ENCODE measurements at regions not wholly inside any gene's neighbourhood (a gene's known extent, or its start where the extent isn't known, plus 50 kb on each side); places are given as distances from the start of the nearest gene placed in this dataset.

GRCh38 chr1:239587574-239588369, 201.4 kb downstream of the CHRM3 start:
- 75 to 78% methylated on average over 6 of the region's 6 CpGs for WGBS, 2 donors
- intact Hi-C loops (cut with DNase I) = no loop called here
- Histone ChIP-seq H3K4me1 (peaks cover 4% of the 10 kb centered on the region), H3K36me3 (replicated peaks in 1 of 2; ENCODE audit: insufficient read depth in 1 of 2, low read depth in 2 of 2) (no peaks in the 10 kb centered on the region), H3K9me3 (no peaks in the 10 kb centered on the region), H3K27me3 (no peaks in the 10 kb centered on the region), H3K4me3 (no peak overlapping the region), H3K27ac (no peak overlapping the region)
- DNase-seq (no peak), ATAC-seq (no peak)
- TF ChIP-seq CTCF (IDR thresholded peaks at IDR 0.05) (no peak), POLR2A (IDR thresholded peaks at IDR 0.05) (no peak)

DNA sequence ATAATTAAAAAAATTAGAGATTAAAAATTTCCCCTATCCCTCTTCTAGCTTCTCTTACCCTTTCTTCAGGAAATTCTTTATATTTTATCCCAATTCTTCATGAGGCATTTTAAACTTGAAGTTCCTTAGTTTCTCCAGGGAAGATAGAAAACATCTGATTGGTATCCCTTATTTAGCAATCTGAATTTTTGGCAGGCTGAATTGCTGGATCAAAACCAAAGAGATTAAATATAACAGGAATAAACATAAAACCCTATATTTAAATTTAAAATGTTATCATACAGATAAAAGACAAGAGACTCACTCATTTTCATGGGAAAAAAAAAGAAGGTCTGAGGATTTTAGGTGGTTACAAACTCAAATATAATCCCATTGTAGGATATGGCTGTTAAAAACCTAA, 204.2 kb downstream of the CHRM3 start:
- intact Hi-C loops (cut with DNase I) = no loop called here
- Histone ChIP-seq H3K27me3 (no peaks in the 10 kb centered on the region), H3K27ac (no peak overlapping the region), H3K4me1 (peaks cover 13% of the 10 kb centered on the region), H3K36me3 (replicated peaks in 1 of 2; ENCODE audit: insufficient read depth in 1 of 2, low read depth in 2 of 2) (no peaks in the 10 kb centered on the region), H3K4me3 (no peak overlapping the region), H3K9me3 (no peaks in the 10 kb centered on the region)
- ATAC-seq (no peak), DNase-seq (no peak)
- TF ChIP-seq POLR2A (IDR thresholded peaks at IDR 0.05) (no peak), CTCF (IDR thresholded peaks at IDR 0.05) (no peak)

- ATAC-seq = no peak
- intact Hi-C loops (cut with DNase I) = no loop called here
- H3K4me1 ChIP-seq = peaks cover 13% of the 10 kb centered on the region
- no peaks in the 10 kb centered on the region for H3K36me3 ChIP-seq (replicated peaks in 1 of 2; ENCODE audit: insufficient read depth in 1 of 2, low read depth in 2 of 2)
- H3K27me3 ChIP-seq = no peaks in the 10 kb centered on the region
- no peak overlapping the region for H3K27ac ChIP-seq
- DNase-seq = no peak
- TF ChIP-seq POLR2A (IDR thresholded peaks at IDR 0.05) (no peak), CTCF (IDR thresholded peaks at IDR 0.05) (no peak)
- no peak overlapping the region for H3K4me3 ChIP-seq
- no peaks in the 10 kb centered on the region for H3K9me3 ChIP-seq
- WGBS, 2 donors = 83 to 86% methylated on average over 4 of the region's 4 CpGs
Measured at GRCh38 chr1:239593527-239593926, 207.2 kb downstream of the CHRM3 start.

GRCh38 chr1:239600588-239600987, 214.2 kb downstream of the CHRM3 start:
- H3K36me3 ChIP-seq (replicated peaks in 1 of 2; ENCODE audit: insufficient read depth in 1 of 2, low read depth in 2 of 2) = no peaks in the 10 kb centered on the region
- TF ChIP-seq CTCF (IDR thresholded peaks at IDR 0.05) = no peak
- no peak for TF ChIP-seq POLR2A (IDR thresholded peaks at IDR 0.05)
- no peaks in the 10 kb centered on the region for H3K27me3 ChIP-seq
- DNase-seq (no peak), ATAC-seq (no peak)
- H3K4me3 ChIP-seq = no peak overlapping the region
- intact Hi-C loops (cut with DNase I) = no loop called here
- no peaks in the 10 kb centered on the region for H3K4me1 ChIP-seq
- no peak overlapping the region for H3K27ac ChIP-seq
- H3K9me3 ChIP-seq = no peaks in the 10 kb centered on the region

- ATAC-seq (no peak), DNase-seq (no peak)
- no peak for TF ChIP-seq POLR2A (IDR thresholded peaks at IDR 0.05)
- TF ChIP-seq CTCF (IDR thresholded peaks at IDR 0.05) = no peak
Measured at GRCh38 chr1:239601108-239601507, 214.7 kb downstream of the CHRM3 start.

More at GRCh38 chr1:239601108-239601507, 214.7 kb downstream of the CHRM3 start:
- no peaks in the 10 kb centered on the region for H3K27me3 ChIP-seq
- intact Hi-C loops (cut with DNase I) = no loop called here
- H3K4me3 ChIP-seq = no peak overlapping the region
- no peaks in the 10 kb centered on the region for H3K36me3 ChIP-seq (replicated peaks in 1 of 2; ENCODE audit: insufficient read depth in 1 of 2, low read depth in 2 of 2)
- H3K9me3 ChIP-seq = no peaks in the 10 kb centered on the region
- H3K27ac ChIP-seq = no peak overlapping the region
- H3K4me1 ChIP-seq = no peaks in the 10 kb centered on the region
